NCI-H1105 (cell line): ENCODE measurements at regions not wholly inside any gene's neighbourhood (a gene's known extent, or its start where the extent isn't known, plus 50 kb on each side); places are given as distances from the start of the nearest gene placed in this dataset.
A peak's percentile ranks its signal among the peaks of the same experiment; 100 is the strongest.

ENCODE experiments used
- DNase-seq: peaks from one replicate; lab custom pipeline; 2025; lab: John Stamatoyannopoulos, UW

- no peak for DNase-seq
Measured at GRCh38 chr2:63658176-63658968, 69.6 kb downstream of the MDH1 start.

GRCh38 chr2:63660060-63660459 lies 71.3 kb downstream of the MDH1 start:
- DNase-seq, result no peak

- no peak for DNase-seq
Measured at GRCh38 chr2:63661076-63661475, 72.3 kb downstream of the MDH1 start.

- no peak for DNase-seq
Measured at GRCh38 chr2:63662028-63662804, 73.5 kb downstream of the MDH1 start.

GRCh38 chr2:63663013-63663864 lies 74.5 kb downstream of the MDH1 start:
- no peak for DNase-seq

DNA sequence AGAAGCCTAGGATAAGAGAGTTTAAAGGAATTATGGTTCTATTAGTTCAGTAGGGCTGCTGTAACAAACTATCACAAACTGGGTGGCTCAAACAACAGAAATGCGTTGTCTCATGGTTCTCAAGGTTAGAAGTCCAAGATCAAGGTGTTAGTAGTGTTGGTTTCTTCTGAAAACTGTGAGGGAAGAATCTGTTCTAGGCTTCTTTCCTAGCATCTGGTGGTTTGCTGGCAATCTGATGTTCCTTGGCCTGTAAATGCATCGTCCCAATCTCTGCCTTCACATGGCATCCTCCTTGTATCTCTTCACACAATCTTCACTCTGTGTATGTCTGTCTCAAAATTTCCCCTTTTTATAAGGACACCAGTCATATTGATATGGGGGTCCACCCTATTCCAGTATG lies 76.3 kb downstream of the MDH1 start:
- DNase-seq, result no peak

- DNase-seq, result no peak
Measured at GRCh38 chr2:63665846-63666475, 77.2 kb downstream of the MDH1 start.

DNA sequence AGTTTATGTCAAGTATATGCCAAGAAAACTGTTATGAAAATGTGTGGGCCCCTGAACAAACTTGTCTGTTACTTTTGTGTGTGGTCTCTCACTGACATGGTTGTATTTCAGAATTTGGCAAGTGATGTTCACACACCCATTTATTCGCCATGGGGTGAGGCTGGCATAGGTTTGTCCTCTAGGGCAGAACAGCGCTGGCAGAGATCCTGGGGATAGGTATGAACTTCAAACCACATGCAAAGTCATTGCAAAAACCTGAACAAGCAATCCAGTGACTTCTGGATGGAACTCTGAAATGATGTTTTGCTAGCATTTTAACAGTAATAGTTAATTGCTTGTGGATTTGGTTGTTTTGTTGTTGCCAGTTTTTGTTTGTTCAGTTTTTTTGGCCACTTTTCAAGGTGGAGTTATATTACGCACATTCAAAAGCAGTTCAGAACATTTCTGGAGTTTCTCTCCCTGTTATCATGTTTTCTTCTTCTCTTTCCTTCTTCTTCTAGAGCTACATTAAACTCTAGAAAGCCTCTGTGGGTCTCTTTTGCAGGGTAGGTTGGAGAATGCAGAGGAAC lies 78.5 kb downstream of the MDH1 start:
- no peak for DNase-seq

GRCh38 chr2:63668000-63668399 lies 79.2 kb downstream of the MDH1 start:
- no peak for DNase-seq

GRCh38 chr2:63668466-63668865 lies 79.7 kb downstream of the MDH1 start:
- no peak for DNase-seq

DNA sequence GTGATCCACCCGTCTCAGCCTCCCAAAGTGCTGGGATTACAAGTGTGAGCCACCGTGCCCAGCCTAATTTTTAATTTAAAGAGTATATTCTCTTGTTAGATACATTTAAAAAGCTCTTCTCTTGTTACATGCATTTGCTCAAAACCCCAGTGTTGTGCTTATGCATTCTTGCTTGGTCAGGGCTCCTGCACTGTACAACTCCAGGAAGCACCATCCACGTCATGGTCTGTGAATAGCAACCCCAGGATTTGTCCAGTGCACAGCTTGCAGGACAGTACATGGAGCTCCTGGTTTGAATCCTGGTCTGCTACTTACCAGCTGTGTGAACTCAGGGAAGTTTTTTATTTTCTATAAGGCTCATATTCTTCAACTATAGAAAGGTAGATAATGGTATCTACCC lies 80.8 kb downstream of the MDH1 start:
- DNase-seq, result no peak

GRCh38 chr2:63673865-63674533 lies 85.2 kb downstream of the MDH1 start:
- no peak for DNase-seq

- no peak for DNase-seq
Measured at GRCh38 chr2:63675026-63675425, 86.3 kb downstream of the MDH1 start.

- DNase-seq, result no peak
Measured at GRCh38 chr2:63676135-63676534, 87.4 kb downstream of the MDH1 start.

DNA sequence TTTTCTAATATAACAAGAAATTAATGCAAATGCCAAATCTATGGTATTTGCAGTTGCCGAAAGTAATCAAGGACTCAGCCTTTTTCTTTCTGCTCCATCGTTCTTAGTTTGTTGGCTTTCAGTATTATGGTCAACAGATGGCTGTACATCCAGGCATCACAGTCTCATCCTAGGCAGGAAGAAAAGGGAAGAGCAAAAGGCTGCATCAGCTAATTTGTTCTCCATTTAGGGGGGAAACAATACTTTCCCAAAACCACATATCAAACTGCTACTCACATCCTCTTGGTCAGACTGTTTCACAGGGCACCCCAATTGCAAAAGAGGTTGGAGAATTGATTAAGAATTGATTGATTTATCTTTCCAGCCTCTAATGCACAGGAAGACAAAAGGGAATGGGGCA lies 89.3 kb downstream of the MDH1 start:
- no peak for DNase-seq

DNA sequence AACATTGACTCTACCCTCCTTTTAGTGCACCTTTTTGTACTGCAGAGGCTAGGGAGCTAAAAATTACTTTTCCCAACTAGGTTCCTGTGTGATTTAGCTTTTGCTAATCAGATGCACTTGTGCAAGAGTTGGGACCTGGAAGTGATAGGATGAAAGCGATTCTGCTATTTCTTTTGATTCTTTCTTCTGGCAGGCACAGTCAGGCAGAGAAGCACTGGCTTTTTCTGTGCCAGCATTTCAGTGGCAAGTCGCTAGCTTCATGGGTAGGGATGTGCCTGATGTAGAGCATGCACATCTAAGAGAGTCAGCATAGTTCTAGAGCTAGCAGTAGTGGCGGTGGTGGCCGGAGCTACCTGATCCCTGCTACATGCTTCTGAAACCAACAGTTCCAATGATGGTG lies 89.8 kb downstream of the MDH1 start:
- DNase-seq, result no peak

- DNase-seq, result no peak
Measured at GRCh38 chr2:63679252-63679855, 90.6 kb downstream of the MDH1 start.

DNA sequence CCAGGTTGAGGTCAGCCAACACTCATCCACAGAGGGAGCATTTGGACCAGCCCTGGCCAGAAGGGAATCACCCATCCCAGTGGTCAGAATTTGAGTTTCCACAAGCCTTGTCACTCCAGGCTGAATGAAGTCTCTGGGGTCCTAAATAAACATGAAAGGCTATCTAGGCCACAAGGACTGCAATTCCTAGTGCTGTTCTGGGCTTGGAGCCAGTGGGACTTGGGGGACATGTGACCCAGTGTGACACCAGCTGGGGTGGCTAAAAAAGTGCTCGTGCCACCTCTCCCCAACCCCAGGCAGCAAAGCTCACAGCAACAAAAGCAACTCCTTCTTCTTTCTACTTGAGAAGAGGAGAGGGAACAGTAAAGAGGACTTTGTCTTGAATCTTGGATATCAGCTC lies 91.7 kb downstream of the MDH1 start:
- no peak for DNase-seq

- no peak for DNase-seq
Measured at GRCh38 chr2:63681896-63682295, 93.1 kb downstream of the MDH1 start.

DNA sequence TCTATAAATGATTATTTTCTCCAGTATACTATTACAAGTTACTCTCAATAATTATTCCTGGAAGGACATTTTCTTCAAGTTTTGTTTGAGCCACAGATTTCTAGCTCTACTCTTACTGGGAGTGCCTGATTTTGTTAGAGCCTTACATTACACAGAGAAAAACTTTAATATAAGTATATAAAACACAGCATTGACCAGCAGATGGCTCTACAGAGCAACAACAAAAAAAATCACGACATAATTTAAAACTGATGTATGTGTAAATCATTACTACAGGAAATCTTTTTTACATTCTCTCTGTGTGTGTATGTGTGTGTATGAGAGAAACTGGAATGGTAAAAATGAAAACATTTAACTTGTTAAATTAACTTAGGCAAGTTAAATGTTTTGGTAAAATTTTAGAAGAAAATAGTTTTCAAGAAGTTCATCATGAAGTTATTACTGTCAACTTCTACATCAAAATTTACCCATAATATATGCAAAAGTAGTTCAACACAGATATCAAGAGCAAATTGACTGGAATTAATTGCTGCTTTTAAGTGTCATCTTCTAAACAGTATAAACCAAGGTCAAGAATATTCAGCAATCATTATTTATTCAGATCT lies 103.3 kb downstream of the MDH1 start:
- DNase-seq, result peak; percentile 21
